Prostate gland (tissue), 2 donors: ENCODE measurements at regions not wholly inside any gene's neighbourhood (a gene's known extent, or its start where the extent isn't known, plus 50 kb on each side); places are given as distances from the start of the nearest gene placed in this dataset.

Source experiments
- CTCF ChIP-seq, 4 experiments: fragments of 200-600 bp in 2 of 4; fragments of 450-650 bp in 2 of 4; sonication (generic) in 2 of 4; IDR thresholded peaks; 1 replicate in 3 of 4; 2 replicates in 1 of 4; pipeline ENCODE4 v1.5.1; 2016 to 2019; ENCODE audit warnings: antibody characterized with exemption in 4 of 4, mild to moderate bottlenecking in 2 of 4, moderate library complexity in 2 of 4
- POLR2A ChIP-seq: fragments of 450-650 bp; IDR thresholded peaks from one replicate; pipeline ENCODE4 v1.6.1; 2016; ENCODE audit warnings: antibody characterized with exemption, mild to moderate bottlenecking

- no peak for TF ChIP-seq CTCF (IDR thresholded peaks at IDR 0.05)
- no peak for TF ChIP-seq POLR2A
These were observed 385.0 kb upstream of the SLC30A5 start for GRCh38 chr5:68708842-68709170.
